ENCODE measurements at regions not wholly inside any gene's neighbourhood (a gene's known extent, or its start where the extent isn't known, plus 50 kb on each side); places are given as distances from the start of the nearest gene placed in this dataset.
"Not testable (repeated sequence)": the region's sequence is repeated elsewhere in the genome, so short reads cannot be mapped to it uniquely, and the experiment has no call there.

DNA sequence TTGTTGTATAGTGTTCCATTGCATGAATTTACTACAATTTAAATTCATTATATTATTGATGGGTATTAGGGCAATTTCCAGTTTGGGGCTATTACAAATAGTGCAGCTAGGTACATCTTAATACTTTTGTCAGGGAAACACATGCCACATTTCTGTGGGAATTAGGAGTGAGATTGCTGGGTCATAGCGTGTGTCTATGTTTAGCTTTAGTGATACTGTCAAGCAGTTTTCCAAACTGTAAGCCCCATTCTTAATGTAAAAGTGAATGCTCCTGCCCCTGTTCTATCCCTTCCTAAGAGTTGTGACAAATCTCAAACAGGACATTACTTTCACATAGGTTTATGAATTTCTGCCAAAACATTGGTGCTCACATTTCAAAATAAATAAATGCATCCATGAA, 184.5 kb upstream of the ANKRD28 start:
- H3K4me3 Mint-ChIP-seq (ENCODE audit: unreplicated experiment): peak overlapping the region; percentile 65
- H3K9me3 Mint-ChIP-seq (ENCODE audit: unreplicated experiment): peaks cover 17% of the 10 kb centered on the region
- H3K27ac Mint-ChIP-seq (ENCODE audit: unreplicated experiment): peak overlapping the region; percentile 92
- no peak for DNase-seq (ENCODE audit: extremely low spot score, unreplicated experiment)
- TF ChIP-seq, protein P1, sequence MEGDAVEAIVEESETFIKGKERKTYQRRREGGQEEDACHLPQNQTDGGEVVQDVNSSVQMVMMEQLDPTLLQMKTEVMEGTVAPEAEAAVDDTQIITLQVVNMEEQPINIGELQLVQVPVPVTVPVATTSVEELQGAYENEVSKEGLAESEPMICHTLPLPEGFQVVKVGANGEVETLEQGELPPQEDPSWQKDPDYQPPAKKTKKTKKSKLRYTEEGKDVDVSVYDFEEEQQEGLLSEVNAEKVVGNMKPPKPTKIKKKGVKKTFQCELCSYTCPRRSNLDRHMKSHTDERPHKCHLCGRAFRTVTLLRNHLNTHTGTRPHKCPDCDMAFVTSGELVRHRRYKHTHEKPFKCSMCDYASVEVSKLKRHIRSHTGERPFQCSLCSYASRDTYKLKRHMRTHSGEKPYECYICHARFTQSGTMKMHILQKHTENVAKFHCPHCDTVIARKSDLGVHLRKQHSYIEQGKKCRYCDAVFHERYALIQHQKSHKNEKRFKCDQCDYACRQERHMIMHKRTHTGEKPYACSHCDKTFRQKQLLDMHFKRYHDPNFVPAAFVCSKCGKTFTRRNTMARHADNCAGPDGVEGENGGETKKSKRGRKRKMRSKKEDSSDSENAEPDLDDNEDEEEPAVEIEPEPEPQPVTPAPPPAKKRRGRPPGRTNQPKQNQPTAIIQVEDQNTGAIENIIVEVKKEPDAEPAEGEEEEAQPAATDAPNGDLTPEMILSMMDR (IDR thresholded peaks at IDR 0.05): no peak
- H3K4me1 Mint-ChIP-seq (ENCODE audit: unreplicated experiment): peaks cover 38% of the 10 kb centered on the region
- H3K36me3 Mint-ChIP-seq (ENCODE audit: unreplicated experiment): peaks cover 3% of the 10 kb centered on the region
- no peaks in the 10 kb centered on the region for H3K27me3 Mint-ChIP-seq (ENCODE audit: unreplicated experiment)

DNA sequence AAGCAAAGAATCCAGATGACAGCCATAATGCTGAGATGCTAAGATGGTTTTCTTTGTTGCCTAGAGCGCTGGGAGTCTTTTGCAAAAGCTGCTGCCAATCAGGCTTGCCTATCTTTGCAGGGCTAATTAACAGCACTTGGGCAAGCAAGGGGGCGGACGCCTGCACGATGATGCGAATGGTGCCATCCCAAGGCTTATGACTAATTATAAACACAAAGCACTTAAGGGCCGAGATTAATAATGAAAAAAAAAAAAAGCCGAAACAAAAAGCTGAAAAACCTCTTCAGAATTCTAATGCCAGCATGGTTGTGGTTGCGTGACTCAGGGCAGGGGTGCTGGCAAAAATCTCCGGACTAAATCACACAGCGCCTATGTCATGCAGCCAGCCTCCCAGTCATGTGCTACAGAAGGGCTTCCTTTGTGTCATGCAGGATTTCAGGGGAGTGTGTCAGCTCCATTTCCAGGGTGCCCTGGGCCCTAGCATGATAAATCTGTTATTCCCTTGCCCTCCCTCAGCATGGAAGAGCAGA, 185.0 kb upstream of the ANKRD28 start:
- H3K4me1 Mint-ChIP-seq (ENCODE audit: unreplicated experiment): peaks cover 33% of the 10 kb centered on the region
- peak overlapping the region; percentile 92 for H3K27ac Mint-ChIP-seq (ENCODE audit: unreplicated experiment)
- H3K9me3 Mint-ChIP-seq (ENCODE audit: unreplicated experiment): peaks cover 17% of the 10 kb centered on the region
- no peak for DNase-seq (ENCODE audit: extremely low spot score, unreplicated experiment)
- no peaks in the 10 kb centered on the region for H3K27me3 Mint-ChIP-seq (ENCODE audit: unreplicated experiment)
- TF ChIP-seq, protein P1 (IDR thresholded peaks at IDR 0.05): no peak
- H3K36me3 Mint-ChIP-seq (ENCODE audit: unreplicated experiment): peaks cover 3% of the 10 kb centered on the region
- peak overlapping the region; percentile 65 for H3K4me3 Mint-ChIP-seq (ENCODE audit: unreplicated experiment)

DNA sequence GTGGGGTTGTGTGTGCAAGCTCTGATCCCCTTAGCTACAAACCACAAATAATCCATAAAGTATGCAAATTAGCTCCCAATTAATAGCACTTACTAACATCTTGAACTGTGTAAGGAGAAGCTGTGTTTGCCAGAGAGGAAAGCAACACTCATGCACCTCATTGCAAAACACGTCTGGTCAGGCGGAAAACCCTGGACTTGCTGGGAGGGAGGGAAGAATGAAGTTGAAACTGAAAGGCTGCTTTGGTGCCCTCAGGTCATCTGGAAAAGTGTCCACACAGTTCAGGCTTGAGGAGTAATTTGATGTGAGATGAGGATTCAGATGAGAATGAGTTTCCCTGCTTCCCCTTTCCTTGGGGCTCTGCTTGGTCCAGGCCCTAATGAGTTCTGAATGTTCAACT, 185.5 kb upstream of the ANKRD28 start:
- Mint-ChIP-seq H3K27ac (ENCODE audit: unreplicated experiment) (peak overlapping the region; percentile 92), H3K4me3 (ENCODE audit: unreplicated experiment) (peak overlapping the region; percentile 65), H3K9me3 (ENCODE audit: unreplicated experiment) (peaks cover 17% of the 10 kb centered on the region), H3K27me3 (ENCODE audit: unreplicated experiment) (no peaks in the 10 kb centered on the region), H3K4me1 (ENCODE audit: unreplicated experiment) (peaks cover 29% of the 10 kb centered on the region), H3K36me3 (ENCODE audit: unreplicated experiment) (peaks cover 3% of the 10 kb centered on the region)
- no peak for DNase-seq (ENCODE audit: extremely low spot score, unreplicated experiment)
- TF ChIP-seq, protein P1 (IDR thresholded peaks at IDR 0.05): no peak

- H3K36me3 Mint-ChIP-seq (ENCODE audit: unreplicated experiment): peaks cover 3% of the 10 kb centered on the region
- no peaks in the 10 kb centered on the region for H3K27me3 Mint-ChIP-seq (ENCODE audit: unreplicated experiment)
- H3K4me1 Mint-ChIP-seq (ENCODE audit: unreplicated experiment): peaks cover 27% of the 10 kb centered on the region
- H3K9me3 Mint-ChIP-seq (ENCODE audit: unreplicated experiment): peaks cover 22% of the 10 kb centered on the region
- TF ChIP-seq, protein P1 (IDR thresholded peaks at IDR 0.05): no peak
- no peak for DNase-seq (ENCODE audit: extremely low spot score, unreplicated experiment)
- peak overlapping the region; percentile 92 for H3K27ac Mint-ChIP-seq (ENCODE audit: unreplicated experiment)
- H3K4me3 Mint-ChIP-seq (ENCODE audit: unreplicated experiment): no peak overlapping the region
These were observed 185.9 kb upstream of the ANKRD28 start for GRCh38 chr3:15983693-15984092.

- Mint-ChIP-seq H3K9me3 (ENCODE audit: unreplicated experiment) (peaks cover 22% of the 10 kb centered on the region), H3K4me3 (ENCODE audit: unreplicated experiment) (no peak overlapping the region), H3K27me3 (ENCODE audit: unreplicated experiment) (no peaks in the 10 kb centered on the region), H3K36me3 (ENCODE audit: unreplicated experiment) (peaks cover 1% of the 10 kb centered on the region), H3K4me1 (ENCODE audit: unreplicated experiment) (peaks cover 2% of the 10 kb centered on the region), H3K27ac (ENCODE audit: unreplicated experiment) (no peak overlapping the region)
- no peak for DNase-seq (ENCODE audit: extremely low spot score, unreplicated experiment)
- TF ChIP-seq, protein P1 (IDR thresholded peaks at IDR 0.05): no peak
These were observed 185.1 kb upstream of the GALNT15 start for GRCh38 chr3:15989419-15989818.

DNA sequence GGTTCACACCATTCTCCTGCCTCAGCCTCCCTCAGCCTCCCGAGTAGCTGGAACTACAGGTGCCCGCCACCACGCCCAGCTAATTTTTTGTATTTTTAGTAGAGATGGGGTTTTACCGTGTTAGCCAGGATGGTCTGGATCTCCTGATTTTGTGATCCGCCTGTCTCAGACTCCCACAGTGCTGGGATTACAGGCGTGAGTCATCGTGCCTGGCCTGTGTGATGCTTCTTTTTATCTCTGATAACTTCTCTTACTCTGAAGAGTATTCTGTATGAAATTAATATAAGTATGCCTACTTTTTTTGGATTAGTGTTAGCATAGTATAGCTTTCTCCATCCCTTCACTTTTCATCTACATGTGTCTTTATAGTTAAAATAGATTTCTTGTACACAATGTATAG, 180.8 kb upstream of the GALNT15 start:
- not testable (repeated sequence) for H3K27me3 Mint-ChIP-seq (ENCODE audit: unreplicated experiment); DNase-seq (ENCODE audit: extremely low spot score, unreplicated experiment); H3K36me3 Mint-ChIP-seq (ENCODE audit: unreplicated experiment); H3K4me3 Mint-ChIP-seq (ENCODE audit: unreplicated experiment); H3K4me1 Mint-ChIP-seq (ENCODE audit: unreplicated experiment); H3K27ac Mint-ChIP-seq (ENCODE audit: unreplicated experiment)
- peaks cover 11% of the 10 kb centered on the region for H3K9me3 Mint-ChIP-seq (ENCODE audit: unreplicated experiment)

GRCh38 chr3:15996496-15996895, 178.0 kb upstream of the GALNT15 start:
- H3K9me3 Mint-ChIP-seq (ENCODE audit: unreplicated experiment); DNase-seq (ENCODE audit: extremely low spot score, unreplicated experiment); H3K27ac Mint-ChIP-seq (ENCODE audit: unreplicated experiment); H3K36me3 Mint-ChIP-seq (ENCODE audit: unreplicated experiment); H3K27me3 Mint-ChIP-seq (ENCODE audit: unreplicated experiment); H3K4me1 Mint-ChIP-seq (ENCODE audit: unreplicated experiment); H3K4me3 Mint-ChIP-seq (ENCODE audit: unreplicated experiment): not testable (repeated sequence)
